ENCODE measurements at regions not wholly inside any gene's neighbourhood (a gene's known extent, or its start where the extent isn't known, plus 50 kb on each side); places are given as distances from the start of the nearest gene placed in this dataset.

DNA sequence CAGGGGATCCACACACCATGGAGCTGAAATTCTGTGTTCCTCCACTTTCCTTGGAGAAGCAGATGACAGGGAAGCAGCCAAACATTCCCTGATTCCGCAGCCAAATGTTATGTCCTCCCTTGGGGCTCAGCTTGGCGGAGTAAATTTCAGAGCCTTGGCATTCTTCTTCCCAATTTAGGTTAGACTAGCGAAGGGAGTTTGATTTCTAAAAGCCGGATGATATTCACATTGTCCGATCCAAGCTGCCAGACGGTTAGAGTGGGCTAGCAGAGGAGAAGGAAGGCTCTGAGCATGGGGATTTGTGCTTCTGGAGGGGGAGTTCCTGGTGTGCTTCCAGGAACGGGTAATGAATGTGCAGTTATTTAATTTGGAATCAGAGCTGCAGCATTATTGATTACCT lies 380.4 kb upstream of the EEF2KMT start:
- no peaks in the 10 kb centered on the region for H3K9me3 ChIP-seq (ENCODE audit: control insufficient read depth in 2 of 2, low read length in 2 of 2)
- H3K36me3 ChIP-seq (ENCODE audit: control insufficient read depth in 2 of 2, insufficient read depth in 2 of 2, low read length in 2 of 2): no peaks in the 10 kb centered on the region
- H3K27me3 ChIP-seq (ENCODE audit: control insufficient read depth in 1 of 2, insufficient read depth in 2 of 2, low read length in 2 of 2): peaks cover 0 to 4% of the 10 kb centered on the region in 2 donors
- no peak overlapping the region for H3K9ac ChIP-seq (ENCODE audit: low read length in 2 of 2)
- no peaks in the 10 kb centered on the region for H3K4me1 ChIP-seq (ENCODE audit: control insufficient read depth, insufficient read depth, low read length)
- no peak overlapping the region for H3K27ac ChIP-seq (ENCODE audit: low read length)
- no peak overlapping the region for H3K4me3 ChIP-seq (ENCODE audit: low read length in 2 of 2)

DNA sequence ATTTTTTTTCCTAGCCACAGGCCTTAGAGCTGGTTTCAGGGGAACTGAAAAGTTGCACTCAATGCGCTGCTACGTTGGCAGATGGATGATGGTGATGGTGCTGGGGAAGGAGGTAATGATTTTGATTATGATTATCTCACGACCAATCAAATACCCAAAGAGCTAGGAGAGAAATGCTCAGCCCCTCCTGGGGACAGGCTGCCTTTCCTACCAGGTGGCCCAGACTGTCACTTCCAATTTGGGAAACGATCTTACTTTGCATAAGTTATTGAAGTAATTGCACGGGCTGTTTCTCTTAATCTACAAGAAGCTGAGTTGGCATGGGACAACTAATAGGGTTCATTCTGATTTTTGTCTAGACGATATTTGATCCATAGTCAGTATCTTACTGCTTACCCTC lies 379.7 kb upstream of the EEF2KMT start:
- H3K9me3 ChIP-seq (ENCODE audit: control insufficient read depth in 2 of 2, low read length in 2 of 2): no peaks in the 10 kb centered on the region
- H3K9ac ChIP-seq (ENCODE audit: low read length in 2 of 2): no peak overlapping the region
- no peak overlapping the region for H3K27ac ChIP-seq (ENCODE audit: low read length)
- H3K36me3 ChIP-seq (ENCODE audit: control insufficient read depth in 2 of 2, insufficient read depth in 2 of 2, low read length in 2 of 2): no peaks in the 10 kb centered on the region
- no peak overlapping the region for H3K4me3 ChIP-seq (ENCODE audit: low read length in 2 of 2)
- H3K4me1 ChIP-seq (ENCODE audit: control insufficient read depth, insufficient read depth, low read length): no peaks in the 10 kb centered on the region
- peaks cover 3 to 6% of the 10 kb centered on the region in 2 donors for H3K27me3 ChIP-seq (ENCODE audit: control insufficient read depth in 1 of 2, insufficient read depth in 2 of 2, low read length in 2 of 2)

GRCh38 chr16:5472552-5472951 lies 375.0 kb upstream of the EEF2KMT start:
- Histone ChIP-seq H3K4me3 (ENCODE audit: low read length in 2 of 2) (no peak overlapping the region), H3K9me3 (ENCODE audit: control insufficient read depth in 2 of 2, low read length in 2 of 2) (peaks cover 2 to 6% of the 10 kb centered on the region in 2 donors), H3K9ac (ENCODE audit: low read length in 2 of 2) (no peak overlapping the region), H3K27me3 (ENCODE audit: control insufficient read depth in 1 of 2, insufficient read depth in 2 of 2, low read length in 2 of 2) (peaks cover 6% of the 10 kb centered on the region in 2 donors), H3K27ac (ENCODE audit: low read length) (no peak overlapping the region), H3K4me1 (ENCODE audit: control insufficient read depth, insufficient read depth, low read length) (no peaks in the 10 kb centered on the region), H3K36me3 (ENCODE audit: control insufficient read depth in 2 of 2, insufficient read depth in 2 of 2, low read length in 2 of 2) (no peaks in the 10 kb centered on the region)

- Histone ChIP-seq H3K27ac (ENCODE audit: low read length) (no peak overlapping the region), H3K9ac (ENCODE audit: low read length in 2 of 2) (no peak overlapping the region), H3K36me3 (ENCODE audit: control insufficient read depth in 2 of 2, insufficient read depth in 2 of 2, low read length in 2 of 2) (no peaks in the 10 kb centered on the region), H3K27me3 (ENCODE audit: control insufficient read depth in 1 of 2, insufficient read depth in 2 of 2, low read length in 2 of 2) (peaks cover 6% of the 10 kb centered on the region in 2 donors), H3K9me3 (ENCODE audit: control insufficient read depth in 2 of 2, low read length in 2 of 2) (peaks cover 2 to 6% of the 10 kb centered on the region in 2 donors), H3K4me3 (ENCODE audit: low read length in 2 of 2) (no peak overlapping the region), H3K4me1 (ENCODE audit: control insufficient read depth, insufficient read depth, low read length) (no peaks in the 10 kb centered on the region)
Observed at GRCh38 chr16:5468488-5468887, 370.9 kb upstream of the EEF2KMT start.

GRCh38 chr16:5467552-5467951 lies 370.0 kb upstream of the EEF2KMT start:
- Histone ChIP-seq H3K4me3 (ENCODE audit: low read length in 2 of 2) (no peak overlapping the region), H3K27ac (ENCODE audit: low read length) (no peak overlapping the region), H3K36me3 (ENCODE audit: control insufficient read depth in 2 of 2, insufficient read depth in 2 of 2, low read length in 2 of 2) (no peaks in the 10 kb centered on the region), H3K9ac (ENCODE audit: low read length in 2 of 2) (no peak overlapping the region), H3K4me1 (ENCODE audit: control insufficient read depth, insufficient read depth, low read length) (no peaks in the 10 kb centered on the region), H3K9me3 (ENCODE audit: control insufficient read depth in 2 of 2, low read length in 2 of 2) (peaks cover 2 to 6% of the 10 kb centered on the region in 2 donors), H3K27me3 (ENCODE audit: control insufficient read depth in 1 of 2, insufficient read depth in 2 of 2, low read length in 2 of 2) (peaks cover 1 to 6% of the 10 kb centered on the region in 2 donors)

GRCh38 chr16:5466551-5466950 lies 369.0 kb upstream of the EEF2KMT start:
- no peak overlapping the region for H3K4me3 ChIP-seq (ENCODE audit: low read length in 2 of 2)
- H3K9me3 ChIP-seq (ENCODE audit: control insufficient read depth in 2 of 2, low read length in 2 of 2): peaks cover 2 to 6% of the 10 kb centered on the region in 2 donors
- H3K4me1 ChIP-seq (ENCODE audit: control insufficient read depth, insufficient read depth, low read length): no peaks in the 10 kb centered on the region
- no peak overlapping the region for H3K9ac ChIP-seq (ENCODE audit: low read length in 2 of 2)
- H3K36me3 ChIP-seq (ENCODE audit: control insufficient read depth in 2 of 2, insufficient read depth in 2 of 2, low read length in 2 of 2): no peaks in the 10 kb centered on the region
- H3K27me3 ChIP-seq (ENCODE audit: control insufficient read depth in 1 of 2, insufficient read depth in 2 of 2, low read length in 2 of 2): peaks cover 0 to 4% of the 10 kb centered on the region in 2 donors
- no peak overlapping the region for H3K27ac ChIP-seq (ENCODE audit: low read length)

- Histone ChIP-seq H3K9me3 (ENCODE audit: control insufficient read depth in 2 of 2, low read length in 2 of 2) (peaks cover 2 to 6% of the 10 kb centered on the region in 2 donors), H3K4me1 (ENCODE audit: control insufficient read depth, insufficient read depth, low read length) (no peaks in the 10 kb centered on the region), H3K27me3 (ENCODE audit: control insufficient read depth in 1 of 2, insufficient read depth in 2 of 2, low read length in 2 of 2) (peaks cover 0 to 4% of the 10 kb centered on the region in 2 donors), H3K4me3 (ENCODE audit: low read length in 2 of 2) (no peak overlapping the region), H3K9ac (ENCODE audit: low read length in 2 of 2) (no peak overlapping the region), H3K27ac (ENCODE audit: low read length) (no peak overlapping the region), H3K36me3 (ENCODE audit: control insufficient read depth in 2 of 2, insufficient read depth in 2 of 2, low read length in 2 of 2) (no peaks in the 10 kb centered on the region)
Observed at GRCh38 chr16:5465714-5466113, 368.1 kb upstream of the EEF2KMT start.

DNA sequence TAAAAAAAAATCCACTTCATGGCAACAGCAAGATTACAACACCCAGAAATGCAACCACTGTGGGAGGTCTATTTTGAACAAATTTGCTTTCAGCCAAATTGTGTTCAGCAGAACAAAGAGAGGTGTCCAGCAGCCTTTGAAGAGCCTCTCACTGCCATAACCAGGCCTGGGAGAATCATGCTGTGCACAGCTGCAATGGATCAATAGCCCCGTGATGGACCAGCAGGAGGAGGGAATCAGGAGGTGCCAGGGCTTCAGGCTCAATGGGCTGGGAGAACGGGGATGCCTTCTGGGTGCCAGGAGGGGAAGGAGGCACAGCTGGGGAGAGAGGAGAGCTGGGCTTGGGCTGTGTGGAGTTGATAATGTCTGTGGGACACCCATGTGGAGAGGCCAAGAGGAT lies 366.2 kb upstream of the EEF2KMT start:
- no peaks in the 10 kb centered on the region for H3K4me1 ChIP-seq (ENCODE audit: control insufficient read depth, insufficient read depth, low read length)
- H3K36me3 ChIP-seq (ENCODE audit: control insufficient read depth in 2 of 2, insufficient read depth in 2 of 2, low read length in 2 of 2): no peaks in the 10 kb centered on the region
- no peak overlapping the region for H3K9ac ChIP-seq (ENCODE audit: low read length in 2 of 2)
- no peak overlapping the region for H3K4me3 ChIP-seq (ENCODE audit: low read length in 2 of 2)
- peaks cover 2 to 3% of the 10 kb centered on the region in 2 donors for H3K27me3 ChIP-seq (ENCODE audit: control insufficient read depth in 1 of 2, insufficient read depth in 2 of 2, low read length in 2 of 2)
- no peak overlapping the region for H3K27ac ChIP-seq (ENCODE audit: low read length)
- peaks cover 2 to 7% of the 10 kb centered on the region in 2 donors for H3K9me3 ChIP-seq (ENCODE audit: control insufficient read depth in 2 of 2, low read length in 2 of 2)

- Histone ChIP-seq H3K36me3 (ENCODE audit: control insufficient read depth in 2 of 2, insufficient read depth in 2 of 2, low read length in 2 of 2) (no peaks in the 10 kb centered on the region), H3K9me3 (ENCODE audit: control insufficient read depth in 2 of 2, low read length in 2 of 2) (peaks cover 0 to 3% of the 10 kb centered on the region in 2 donors), H3K27ac (ENCODE audit: low read length) (no peak overlapping the region), H3K4me3 (ENCODE audit: low read length in 2 of 2) (no peak overlapping the region), H3K4me1 (ENCODE audit: control insufficient read depth, insufficient read depth, low read length) (no peaks in the 10 kb centered on the region), H3K9ac (ENCODE audit: low read length in 2 of 2) (no peak overlapping the region), H3K27me3 (ENCODE audit: control insufficient read depth in 1 of 2, insufficient read depth in 2 of 2, low read length in 2 of 2) (peaks cover 2 to 3% of the 10 kb centered on the region in 2 donors)
Observed at GRCh38 chr16:5461574-5461973, 364.0 kb upstream of the EEF2KMT start.

DNA sequence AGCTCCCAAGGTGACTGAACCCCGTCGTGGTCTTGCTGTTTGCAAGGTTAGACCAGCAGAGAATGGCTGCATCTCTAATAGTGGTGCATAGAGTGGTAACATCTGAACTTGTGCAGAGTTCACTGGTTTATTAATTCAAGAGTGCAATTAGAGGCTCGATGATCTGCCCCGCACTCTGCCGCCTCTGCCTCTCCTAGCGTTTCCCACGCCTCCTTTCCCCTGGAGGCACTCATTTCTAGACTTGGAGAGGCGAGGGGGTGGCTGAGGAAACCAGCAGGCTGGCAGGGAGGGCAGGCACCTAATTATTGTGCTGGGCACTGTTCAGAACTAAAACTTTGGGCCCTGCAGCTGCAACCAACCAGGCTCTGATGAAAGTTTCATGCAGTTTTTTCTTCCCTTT lies 363.5 kb upstream of the EEF2KMT start:
- Histone ChIP-seq H3K9ac (ENCODE audit: low read length in 2 of 2) (no peak overlapping the region), H3K27ac (ENCODE audit: low read length) (no peak overlapping the region), H3K9me3 (ENCODE audit: control insufficient read depth in 2 of 2, low read length in 2 of 2) (peaks cover 0 to 3% of the 10 kb centered on the region in 2 donors), H3K4me3 (ENCODE audit: low read length in 2 of 2) (no peak overlapping the region), H3K36me3 (ENCODE audit: control insufficient read depth in 2 of 2, insufficient read depth in 2 of 2, low read length in 2 of 2) (no peaks in the 10 kb centered on the region), H3K27me3 (ENCODE audit: control insufficient read depth in 1 of 2, insufficient read depth in 2 of 2, low read length in 2 of 2) (peaks cover 2 to 3% of the 10 kb centered on the region in 2 donors), H3K4me1 (ENCODE audit: control insufficient read depth, insufficient read depth, low read length) (no peaks in the 10 kb centered on the region)

DNA sequence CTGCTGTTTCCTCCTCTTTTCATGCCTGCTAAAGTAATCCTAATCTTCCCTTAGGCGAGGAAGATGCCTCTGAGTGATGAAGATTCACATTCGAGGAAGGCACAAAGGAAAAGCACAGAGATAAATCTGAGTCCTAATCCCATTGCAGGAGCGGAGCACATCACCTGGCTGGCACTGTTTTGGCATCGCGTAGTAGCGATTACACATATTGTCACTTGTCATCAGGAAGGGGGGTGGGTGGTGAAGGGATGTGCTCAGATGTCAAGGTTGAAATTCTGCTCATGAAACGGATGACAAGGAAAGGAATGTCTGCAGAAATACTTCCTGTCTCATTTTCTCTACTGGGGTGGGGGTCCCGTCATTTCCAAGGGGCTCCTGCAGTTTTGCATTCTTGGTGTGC lies 363.1 kb upstream of the EEF2KMT start:
- H3K27ac ChIP-seq (ENCODE audit: low read length): no peak overlapping the region
- peaks cover 2 to 3% of the 10 kb centered on the region in 2 donors for H3K27me3 ChIP-seq (ENCODE audit: control insufficient read depth in 1 of 2, insufficient read depth in 2 of 2, low read length in 2 of 2)
- H3K4me1 ChIP-seq (ENCODE audit: control insufficient read depth, insufficient read depth, low read length): no peaks in the 10 kb centered on the region
- no peak overlapping the region for H3K4me3 ChIP-seq (ENCODE audit: low read length in 2 of 2)
- no peaks in the 10 kb centered on the region for H3K36me3 ChIP-seq (ENCODE audit: control insufficient read depth in 2 of 2, insufficient read depth in 2 of 2, low read length in 2 of 2)
- no peak overlapping the region for H3K9ac ChIP-seq (ENCODE audit: low read length in 2 of 2)
- H3K9me3 ChIP-seq (ENCODE audit: control insufficient read depth in 2 of 2, low read length in 2 of 2): peaks cover 0 to 3% of the 10 kb centered on the region in 2 donors
